ENCODE measurements at regions not wholly inside any gene's neighbourhood (a gene's known extent, or its start where the extent isn't known, plus 50 kb on each side); places are given as distances from the start of the nearest gene placed in this dataset.

DNA sequence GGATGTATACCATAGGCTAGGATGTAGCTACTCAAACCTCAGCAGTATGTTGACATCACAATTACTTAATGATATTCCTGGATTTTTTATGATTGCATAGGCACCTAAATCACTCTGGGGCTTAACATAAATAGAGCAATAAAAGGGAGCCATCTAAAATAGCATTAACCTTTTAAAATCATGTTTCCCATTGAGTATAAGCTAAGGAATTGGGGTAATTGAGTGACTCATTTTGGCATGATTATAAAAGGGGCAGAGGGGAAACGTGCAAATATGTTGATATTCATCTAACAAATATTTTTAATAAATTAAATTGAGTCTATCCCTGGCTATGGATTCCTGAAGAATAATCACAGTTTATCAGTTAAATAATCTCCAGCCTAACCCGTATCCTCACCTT, 74.0 kb upstream of the ADGRF1 start:
- Histone ChIP-seq H3K27me3 (ENCODE audit: control insufficient read depth in 2 of 2, insufficient read depth in 2 of 2, low read length in 2 of 2) (no peaks in the 10 kb centered on the region), H3K36me3 (ENCODE audit: control insufficient read depth in 2 of 2, extremely low read depth in 1 of 2, insufficient read depth in 2 of 2, low read length in 2 of 2) (no peaks in the 10 kb centered on the region), H3K79me2 (ENCODE audit: control insufficient read depth, insufficient read depth, low read length) (no peaks in the 10 kb centered on the region), H3K4me1 (ENCODE audit: control insufficient read depth, extremely low read depth, insufficient read depth, low read length) (no peaks in the 10 kb centered on the region), H3K9me1 (replicated peaks; ENCODE audit: control insufficient read depth, extremely low read depth, insufficient read depth, low read length) (no peaks in the 10 kb centered on the region), H3K4me2 (ENCODE audit: insufficient read depth, low read length) (no peak overlapping the region), H3K9ac (replicated peaks; ENCODE audit: extremely low read depth, insufficient read depth, low read length) (no peak overlapping the region), H3K27ac (ENCODE audit: insufficient read depth, low read depth, low read length) (no peak overlapping the region), H3K9me3 (replicated peaks; ENCODE audit: control insufficient read depth, insufficient read depth, low read length) (no peaks in the 10 kb centered on the region), H4K20me1 (replicated peaks; ENCODE audit: control insufficient read depth, extremely low read depth, insufficient read depth, low read length) (no peaks in the 10 kb centered on the region), H3K4me3 (replicated peaks in 1 of 3; ENCODE audit: insufficient read depth in 1 of 3, low read depth in 1 of 3, low read length in 3 of 3) (no peak overlapping the region), H2AFZ (ENCODE audit: low read depth, low read length) (no peak overlapping the region)
- ChIA-PET POLR2A (no interaction called here), CTCF (interaction anchor here (0.6 to 1.7 kb wide), 3 partner anchors 11 to 182 kb away, joined by 3 to 5 read pairs (median 4); no protein-coding TSS in a partner anchor)
- no peak for FAIRE-seq
- intact Hi-C loops (cut with micrococcal nuclease), result no loop called here
- TF ChIP-seq MYC (IDR thresholded peaks at IDR 0.05; ENCODE audit: low read depth, low read length) (no peak), FOS (IDR thresholded peaks at IDR 0.05; ENCODE audit: borderline replicate concordance, insufficient read depth, low read length) (no peak), POLR2AphosphoS5 (IDR thresholded peaks at IDR 0.05; ENCODE audit: insufficient read depth, low read depth, low read length) (no peak), EZH2 (IDR thresholded peaks at IDR 0.05; ENCODE audit: borderline replicate concordance, low read depth, low read length, severe bottlenecking) (no peak), JUN (IDR thresholded peaks at IDR 0.05; ENCODE audit: borderline replicate concordance, insufficient read depth, insufficient read length, low read depth) (no peak), POLR2A (IDR thresholded peaks at IDR 0.05; ENCODE audit: low read depth, low read length) (no peak), GATA2 (IDR thresholded peaks at IDR 0.05; ENCODE audit: insufficient read depth, insufficient read length, low read depth, low read length) (no peak)
- TF ChIP-seq, protein P1, sequence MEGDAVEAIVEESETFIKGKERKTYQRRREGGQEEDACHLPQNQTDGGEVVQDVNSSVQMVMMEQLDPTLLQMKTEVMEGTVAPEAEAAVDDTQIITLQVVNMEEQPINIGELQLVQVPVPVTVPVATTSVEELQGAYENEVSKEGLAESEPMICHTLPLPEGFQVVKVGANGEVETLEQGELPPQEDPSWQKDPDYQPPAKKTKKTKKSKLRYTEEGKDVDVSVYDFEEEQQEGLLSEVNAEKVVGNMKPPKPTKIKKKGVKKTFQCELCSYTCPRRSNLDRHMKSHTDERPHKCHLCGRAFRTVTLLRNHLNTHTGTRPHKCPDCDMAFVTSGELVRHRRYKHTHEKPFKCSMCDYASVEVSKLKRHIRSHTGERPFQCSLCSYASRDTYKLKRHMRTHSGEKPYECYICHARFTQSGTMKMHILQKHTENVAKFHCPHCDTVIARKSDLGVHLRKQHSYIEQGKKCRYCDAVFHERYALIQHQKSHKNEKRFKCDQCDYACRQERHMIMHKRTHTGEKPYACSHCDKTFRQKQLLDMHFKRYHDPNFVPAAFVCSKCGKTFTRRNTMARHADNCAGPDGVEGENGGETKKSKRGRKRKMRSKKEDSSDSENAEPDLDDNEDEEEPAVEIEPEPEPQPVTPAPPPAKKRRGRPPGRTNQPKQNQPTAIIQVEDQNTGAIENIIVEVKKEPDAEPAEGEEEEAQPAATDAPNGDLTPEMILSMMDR (IDR thresholded peaks at IDR 0.05; ENCODE audit: extremely low read depth in 1 of 2, insufficient read depth in 1 of 2, low read depth in 1 of 2, low read length in 2 of 2), result no peak
- TF ChIP-seq, protein P2, sequence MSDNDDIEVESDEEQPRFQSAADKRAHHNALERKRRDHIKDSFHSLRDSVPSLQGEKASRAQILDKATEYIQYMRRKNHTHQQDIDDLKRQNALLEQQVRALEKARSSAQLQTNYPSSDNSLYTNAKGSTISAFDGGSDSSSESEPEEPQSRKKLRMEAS (IDR thresholded peaks at IDR 0.05; ENCODE audit: insufficient read depth, insufficient read length), result no peak
- dilution Hi-C loops (cut with MboI; ENCODE audit: extremely low pct_ligation_motif_present, low sequenced_read_pairs), result no loop called here
- no TSS peak for BruUV-seq (replicated peaks)
- DNase-seq (ENCODE audit: low read depth, low spot score), result no peak
